ENCODE measurements at regions not wholly inside any gene's neighbourhood (a gene's known extent, or its start where the extent isn't known, plus 50 kb on each side); places are given as distances from the start of the nearest gene placed in this dataset.

DNA sequence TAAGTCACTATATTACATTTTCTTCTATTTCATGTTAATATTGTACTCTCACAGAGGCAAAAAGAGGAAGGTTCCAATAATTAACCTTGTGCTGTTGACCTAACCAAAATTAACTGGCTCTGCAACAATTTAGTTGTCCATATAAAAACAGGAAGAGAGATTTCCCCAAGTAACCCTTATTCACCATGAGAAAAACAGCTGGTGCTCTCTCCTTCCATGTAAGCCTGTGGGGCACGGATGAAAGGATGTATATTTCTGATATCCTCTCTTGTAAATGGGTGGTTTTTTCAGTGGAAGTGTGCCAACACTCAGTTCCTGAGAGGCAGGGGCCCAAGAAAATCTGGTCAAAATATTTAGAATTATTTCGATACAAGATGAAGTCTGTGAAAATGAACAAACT is 358.1 kb downstream of the CRPPA start:
- H3K36me3 ChIP-seq (ENCODE audit: control insufficient read depth in 4 of 4, insufficient read depth in 4 of 4, low read length in 4 of 4), result no peaks in the 10 kb centered on the region
- peak in 2 of 3 donors; percentile 65 to 67 for DNase-seq
- peaks cover 0 to 1% (median 0%) of the 10 kb centered on the region in 4 donors for H3K9me3 ChIP-seq (ENCODE audit: control insufficient read depth in 4 of 4, insufficient read depth in 3 of 4, low read length in 3 of 4)
- peak overlapping the region in 1 of 2 donors; percentile 15 for H3K9ac ChIP-seq (ENCODE audit: insufficient read depth in 1 of 2, low read length in 2 of 2)
- ATAC-seq (ENCODE audit: insufficient read depth, low FRiP score), result no peak
- peaks cover 4 to 71% (median 16%) of the 10 kb centered on the region in 5 donors for H3K4me1 ChIP-seq (ENCODE audit: control insufficient read depth in 5 of 5, insufficient read depth in 5 of 5, low read length in 5 of 5)
- no peaks in the 10 kb centered on the region for H3K27me3 ChIP-seq (ENCODE audit: control insufficient read depth in 3 of 3, insufficient read depth in 3 of 3, low read length in 2 of 3)
- WGBS, 2 donors, result 24 to 42% methylated on average over 2 of the region's 2 CpGs
- H3K4me3 ChIP-seq, result no peak overlapping the region
- H3K27ac ChIP-seq (ENCODE audit: low read depth in 1 of 2, low read length in 1 of 2), result peak overlapping the region in 1 of 2 donors; percentile 64
- TF ChIP-seq, protein P1, sequence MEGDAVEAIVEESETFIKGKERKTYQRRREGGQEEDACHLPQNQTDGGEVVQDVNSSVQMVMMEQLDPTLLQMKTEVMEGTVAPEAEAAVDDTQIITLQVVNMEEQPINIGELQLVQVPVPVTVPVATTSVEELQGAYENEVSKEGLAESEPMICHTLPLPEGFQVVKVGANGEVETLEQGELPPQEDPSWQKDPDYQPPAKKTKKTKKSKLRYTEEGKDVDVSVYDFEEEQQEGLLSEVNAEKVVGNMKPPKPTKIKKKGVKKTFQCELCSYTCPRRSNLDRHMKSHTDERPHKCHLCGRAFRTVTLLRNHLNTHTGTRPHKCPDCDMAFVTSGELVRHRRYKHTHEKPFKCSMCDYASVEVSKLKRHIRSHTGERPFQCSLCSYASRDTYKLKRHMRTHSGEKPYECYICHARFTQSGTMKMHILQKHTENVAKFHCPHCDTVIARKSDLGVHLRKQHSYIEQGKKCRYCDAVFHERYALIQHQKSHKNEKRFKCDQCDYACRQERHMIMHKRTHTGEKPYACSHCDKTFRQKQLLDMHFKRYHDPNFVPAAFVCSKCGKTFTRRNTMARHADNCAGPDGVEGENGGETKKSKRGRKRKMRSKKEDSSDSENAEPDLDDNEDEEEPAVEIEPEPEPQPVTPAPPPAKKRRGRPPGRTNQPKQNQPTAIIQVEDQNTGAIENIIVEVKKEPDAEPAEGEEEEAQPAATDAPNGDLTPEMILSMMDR (IDR thresholded peaks at IDR 0.05; ENCODE audit: control extremely low read depth, extremely low read depth), result no peak

DNA sequence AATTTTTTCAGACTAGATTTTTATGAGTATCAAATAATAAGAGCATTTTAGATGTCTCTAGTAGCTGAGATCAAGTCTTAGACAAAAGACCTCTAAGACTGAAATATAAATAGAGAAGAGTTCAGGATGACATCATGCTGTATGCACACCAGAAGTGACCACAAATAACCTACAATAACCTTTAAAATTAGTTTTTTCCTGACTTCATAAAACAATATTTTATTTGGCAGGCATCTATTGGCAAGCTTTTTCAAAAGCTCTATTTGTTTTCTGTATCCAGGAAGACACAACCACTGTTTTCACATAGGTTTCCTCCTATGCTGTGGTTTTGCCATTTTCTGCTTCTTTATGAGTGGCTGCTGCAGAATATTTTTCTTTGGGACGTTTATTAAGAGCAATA is 359.1 kb downstream of the CRPPA start:
- DNase-seq (peak in 1 of 3 donors; percentile 55), ATAC-seq (ENCODE audit: insufficient read depth, low FRiP score) (no peak)
- H3K9me3 ChIP-seq (ENCODE audit: control insufficient read depth in 4 of 4, insufficient read depth in 3 of 4, low read length in 3 of 4), result peaks cover 0 to 1% (median 0%) of the 10 kb centered on the region in 4 donors
- H3K36me3 ChIP-seq (ENCODE audit: control insufficient read depth in 4 of 4, insufficient read depth in 4 of 4, low read length in 4 of 4), result no peaks in the 10 kb centered on the region
- TF ChIP-seq, protein P1 (IDR thresholded peaks at IDR 0.05; ENCODE audit: control extremely low read depth, extremely low read depth), result no peak
- H3K4me1 ChIP-seq (ENCODE audit: control insufficient read depth in 5 of 5, insufficient read depth in 5 of 5, low read length in 5 of 5), result peaks cover 2 to 64% (median 11%) of the 10 kb centered on the region in 5 donors
- no peak overlapping the region for H3K9ac ChIP-seq (ENCODE audit: insufficient read depth in 1 of 2, low read length in 2 of 2)
- 3 to 13% methylated on average over 1 of the region's 1 CpG for WGBS, 2 donors
- no peak overlapping the region for H3K4me3 ChIP-seq
- H3K27me3 ChIP-seq (ENCODE audit: control insufficient read depth in 3 of 3, insufficient read depth in 3 of 3, low read length in 2 of 3), result no peaks in the 10 kb centered on the region
- peak overlapping the region in 1 of 2 donors; percentile 69 for H3K27ac ChIP-seq (ENCODE audit: low read depth in 1 of 2, low read length in 1 of 2)

DNA sequence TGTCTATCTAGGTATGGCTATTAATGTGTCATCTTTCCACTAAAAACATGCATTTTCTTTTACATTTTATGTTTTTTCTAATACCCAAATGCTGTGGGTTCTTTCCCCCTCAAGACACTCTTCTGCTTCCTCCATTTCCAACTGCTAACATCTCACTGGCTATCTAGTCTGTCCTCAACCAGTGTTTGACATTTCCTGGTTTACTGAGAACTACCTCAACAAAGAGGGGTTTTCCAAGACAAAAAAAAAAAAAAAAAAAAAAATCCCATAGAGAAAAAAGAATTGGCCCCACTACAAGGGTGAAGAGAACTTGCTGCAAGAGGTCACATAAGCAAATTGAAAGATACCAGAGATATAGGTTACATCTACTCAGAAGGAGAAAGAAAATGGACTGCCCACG is 359.7 kb downstream of the CRPPA start:
- H3K4me1 ChIP-seq (ENCODE audit: control insufficient read depth in 5 of 5, insufficient read depth in 5 of 5, low read length in 5 of 5), result peaks cover 2 to 58% (median 11%) of the 10 kb centered on the region in 5 donors
- peak overlapping the region in 1 of 2 donors; percentile 69 for H3K27ac ChIP-seq (ENCODE audit: low read depth in 1 of 2, low read length in 1 of 2)
- TF ChIP-seq, protein P1 (IDR thresholded peaks at IDR 0.05; ENCODE audit: control extremely low read depth, extremely low read depth), result no peak
- WGBS, 2 donors, result 61 to 81% methylated on average over 1 of the region's 1 CpG
- no peak overlapping the region for H3K9ac ChIP-seq (ENCODE audit: insufficient read depth in 1 of 2, low read length in 2 of 2)
- H3K9me3 ChIP-seq (ENCODE audit: control insufficient read depth in 4 of 4, insufficient read depth in 3 of 4, low read length in 3 of 4), result peaks cover 0 to 1% (median 0%) of the 10 kb centered on the region in 4 donors
- no peaks in the 10 kb centered on the region for H3K36me3 ChIP-seq (ENCODE audit: control insufficient read depth in 4 of 4, insufficient read depth in 4 of 4, low read length in 4 of 4)
- DNase-seq, result no peak
- H3K27me3 ChIP-seq (ENCODE audit: control insufficient read depth in 3 of 3, insufficient read depth in 3 of 3, low read length in 2 of 3), result no peaks in the 10 kb centered on the region
- ATAC-seq (ENCODE audit: insufficient read depth, low FRiP score), result no peak
- H3K4me3 ChIP-seq, result no peak overlapping the region

DNA sequence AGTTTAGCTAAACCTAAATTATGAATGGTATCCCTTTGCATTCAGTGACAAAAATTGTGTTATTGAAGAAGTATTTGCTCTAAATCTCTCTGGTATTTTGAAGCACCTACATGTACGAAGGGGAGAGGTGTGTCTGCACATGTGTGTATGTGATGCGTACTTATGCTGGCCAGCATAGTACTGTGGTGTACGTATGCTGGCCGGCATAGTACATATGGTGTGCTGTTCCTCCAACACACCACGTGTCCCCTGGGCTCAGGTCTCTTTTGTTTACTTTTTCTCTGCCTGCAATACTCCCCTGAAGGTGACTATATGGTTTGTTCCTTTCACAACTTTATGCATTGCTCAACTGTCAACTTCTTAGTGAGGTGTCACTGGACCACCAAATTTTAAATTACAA is 360.3 kb downstream of the CRPPA start:
- Histone ChIP-seq H3K27ac (ENCODE audit: low read depth in 1 of 2, low read length in 1 of 2) (no peak overlapping the region), H3K4me3 (no peak overlapping the region), H3K36me3 (ENCODE audit: control insufficient read depth in 4 of 4, insufficient read depth in 4 of 4, low read length in 4 of 4) (no peaks in the 10 kb centered on the region), H3K4me1 (ENCODE audit: control insufficient read depth in 5 of 5, insufficient read depth in 5 of 5, low read length in 5 of 5) (peaks cover 2 to 52% (median 11%) of the 10 kb centered on the region in 5 donors), H3K9ac (ENCODE audit: insufficient read depth in 1 of 2, low read length in 2 of 2) (no peak overlapping the region), H3K27me3 (ENCODE audit: control insufficient read depth in 3 of 3, insufficient read depth in 3 of 3, low read length in 2 of 3) (no peaks in the 10 kb centered on the region), H3K9me3 (ENCODE audit: control insufficient read depth in 4 of 4, insufficient read depth in 3 of 4, low read length in 3 of 4) (peaks cover 0 to 1% (median 0%) of the 10 kb centered on the region in 4 donors)
- ATAC-seq (ENCODE audit: insufficient read depth, low FRiP score) (no peak), DNase-seq (no peak)
- TF ChIP-seq, protein P1 (IDR thresholded peaks at IDR 0.05; ENCODE audit: control extremely low read depth, extremely low read depth), result no peak
- whole genome bisulfite sequencing, 2 donors, result 90 to 93% methylated on average over 5 of the region's 5 CpGs
